Activated CD8-positive, alpha-beta T cell treated with anti-CD3 and anti-CD28 coated beads for 36 hours (primary cell): ENCODE measurements at regions not wholly inside any gene's neighbourhood (a gene's known extent, or its start where the extent isn't known, plus 50 kb on each side); places are given as distances from the start of the nearest gene placed in this dataset.

Experiments
- ATAC-seq: fragments of 200-7000 bp; cut with Tn5 transposase; one replicate; pipeline ENCODE4 v1.10.0; 2021; ENCODE audit warnings: mild to moderate bottlenecking, moderate library complexity
- CTCF ChIA-PET: fragments of 350-600 bp; sonication (Branson Sonifier 250); formaldehyde crosslinking; loops from one replicate; lab custom pipeline; 2021; ENCODE audit warnings: antibody characterized with exemption; lab: Charles Lee
- POLR2A ChIA-PET: fragments of 350-600 bp; sonication (Branson Sonifier 250); formaldehyde crosslinking; loops from one replicate; lab custom pipeline; 2021; ENCODE audit warnings: antibody characterized with exemption; lab: Charles Lee
- DNase-seq: peaks from one replicate; pipeline ENCODE4 v3.0.0-alpha.2; 2020
- H3K27ac Mint-ChIP-seq: one replicate; pipeline ENCODE4 v1.8.0; 2021; ENCODE audit warnings: mild to moderate bottlenecking, mixed read lengths
- H3K27me3 Mint-ChIP-seq: one replicate; pipeline ENCODE4 v1.8.0; 2021; ENCODE audit warnings: mixed read lengths
- H3K36me3 Mint-ChIP-seq: one replicate; pipeline ENCODE4 v1.8.0; 2021; ENCODE audit warnings: low read depth, mixed read lengths
- H3K4me1 Mint-ChIP-seq: one replicate; pipeline ENCODE4 v1.8.0; 2021; ENCODE audit warnings: low read depth, mixed read lengths
- H3K4me3 Mint-ChIP-seq: one replicate; pipeline ENCODE4 v1.8.0; 2021; ENCODE audit warnings: mild to moderate bottlenecking, moderate library complexity, mixed read lengths
- H3K9me3 Mint-ChIP-seq: one replicate; pipeline ENCODE4 v1.8.0; 2021; ENCODE audit warnings: mixed read lengths
- CTCF ChIP-seq: fragments of 200-600 bp; IDR thresholded peaks from one replicate; pipeline ENCODE4 v1.8.0; 2022; ENCODE audit warnings: antibody characterized with exemption, mild to moderate bottlenecking
- intact Hi-C: fragments of 100-400 bp; cut with micrococcal nuclease; formaldehyde crosslinking; loops from one replicate; pipeline ENCODE4 v1.10.0; 2022

- DNase-seq, result no peak
- Mint-ChIP-seq H3K36me3 (no peaks in the 10 kb centered on the region), H3K4me1 (no peaks in the 10 kb centered on the region), H3K27me3 (peaks cover 7% of the 10 kb centered on the region), H3K27ac (no peak overlapping the region), H3K4me3 (no peak overlapping the region), H3K9me3 (no peaks in the 10 kb centered on the region)
- intact Hi-C loops, result no loop called here
- CTCF ChIA-PET, result interaction anchor here (0.9 to 1.1 kb wide), 2 partner anchors 11 to 20 kb away, joined by 3 read pairs; no protein-coding TSS in a partner anchor
- no peak for ATAC-seq
- POLR2A ChIA-PET, result no interaction called here
- TF ChIP-seq CTCF, result no peak
Observed at GRCh38 chr2:215771241-215771640, 242.1 kb downstream of the MREG start.

- no peaks in the 10 kb centered on the region for H3K9me3 Mint-ChIP-seq
- DNase-seq (no peak), ATAC-seq (no peak)
- intact Hi-C loops, result no loop called here
- TF ChIP-seq CTCF, result no peak
- H3K27ac Mint-ChIP-seq, result no peak overlapping the region
- ChIA-PET POLR2A (no interaction called here), CTCF (interaction anchor here (0.9 to 1.1 kb wide), 2 partner anchors 11 to 20 kb away, joined by 3 read pairs; no protein-coding TSS in a partner anchor)
- peaks cover 6% of the 10 kb centered on the region for H3K27me3 Mint-ChIP-seq
- no peaks in the 10 kb centered on the region for H3K4me1 Mint-ChIP-seq
- H3K36me3 Mint-ChIP-seq, result no peaks in the 10 kb centered on the region
- no peak overlapping the region for H3K4me3 Mint-ChIP-seq
Observed at GRCh38 chr2:215770668-215771067, 242.7 kb downstream of the MREG start.

- no peak for TF ChIP-seq CTCF
- no peak for DNase-seq
- Mint-ChIP-seq H3K9me3 (no peaks in the 10 kb centered on the region), H3K4me1 (no peaks in the 10 kb centered on the region), H3K36me3 (no peaks in the 10 kb centered on the region), H3K27ac (no peak overlapping the region), H3K27me3 (peaks cover 3% of the 10 kb centered on the region), H3K4me3 (no peak overlapping the region)
- POLR2A ChIA-PET, result interaction anchor here (0.7 kb wide), 1 partner anchor 37 kb away, joined by 3 read pairs; no protein-coding TSS in a partner anchor
- CTCF ChIA-PET, result no interaction called here
- intact Hi-C loops, result no loop called here
- no peak for ATAC-seq
Observed at GRCh38 chr2:215769246-215769645, 244.1 kb downstream of the MREG start.

DNA sequence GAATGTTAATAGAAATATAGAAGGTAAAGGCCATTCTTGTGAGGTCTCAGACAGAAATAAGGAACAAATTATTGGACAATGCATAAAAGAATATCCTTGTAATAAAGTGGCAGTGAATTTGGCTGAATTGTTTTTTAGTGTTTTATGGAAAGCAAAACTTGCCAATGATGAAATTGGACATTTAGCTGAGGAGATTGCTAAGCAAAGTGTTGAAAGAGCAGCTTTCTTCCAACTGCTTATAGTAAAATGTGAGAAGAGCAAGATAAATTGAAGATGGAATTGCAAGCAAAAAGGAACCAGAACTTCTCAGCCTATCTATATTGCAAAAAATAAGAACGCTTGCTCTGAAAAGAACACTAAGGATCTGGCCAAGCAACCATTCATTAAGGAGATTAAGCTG lies 245.7 kb downstream of the MREG start:
- Mint-ChIP-seq H3K9me3 (no peaks in the 10 kb centered on the region), H3K4me3 (no peak overlapping the region), H3K4me1 (no peaks in the 10 kb centered on the region), H3K27ac (no peak overlapping the region), H3K27me3 (peaks cover 2% of the 10 kb centered on the region), H3K36me3 (no peaks in the 10 kb centered on the region)
- ChIA-PET CTCF (interaction anchor here (2.0 kb wide), 1 partner anchor 163 kb away, joined by 4 read pairs; no protein-coding TSS in a partner anchor), POLR2A (no interaction called here)
- ATAC-seq (no peak), DNase-seq (no peak)
- no peak for TF ChIP-seq CTCF
- intact Hi-C loops, result no loop called here

DNA sequence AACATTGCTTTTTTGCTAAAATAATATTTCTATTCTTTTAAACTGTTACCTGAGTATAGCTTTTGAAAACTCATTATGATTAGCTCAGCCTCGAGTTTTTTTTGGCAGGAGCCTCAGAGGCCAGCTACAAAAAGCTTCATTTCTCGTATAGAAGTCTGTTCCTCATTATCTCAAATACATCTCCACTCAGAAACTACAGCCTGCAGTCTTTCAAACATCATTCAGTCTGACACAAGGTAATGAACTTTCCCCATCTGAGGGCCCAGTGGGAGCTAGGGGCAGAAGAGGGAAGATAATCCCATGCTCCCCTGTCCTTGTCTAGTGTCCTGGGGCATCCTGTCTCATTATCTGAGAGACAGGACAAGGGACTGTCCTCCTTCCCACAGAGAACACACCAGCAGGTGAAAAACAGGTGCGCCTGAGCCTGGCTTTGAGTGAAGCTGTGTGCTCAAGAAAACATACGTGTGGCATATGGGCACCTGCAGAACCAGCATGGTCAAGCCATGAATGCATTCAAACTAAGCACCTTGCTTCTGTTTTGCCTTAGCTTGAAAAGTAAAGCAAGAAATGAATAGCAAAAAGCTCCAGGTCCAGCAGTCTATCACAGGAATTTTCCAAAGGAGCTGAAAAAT lies 247.5 kb downstream of the MREG start:
- intact Hi-C loops, result no loop called here
- ATAC-seq, result no peak
- Mint-ChIP-seq H3K4me3 (no peak overlapping the region), H3K4me1 (no peaks in the 10 kb centered on the region), H3K27me3 (peaks cover 2% of the 10 kb centered on the region), H3K9me3 (peaks cover 2% of the 10 kb centered on the region), H3K27ac (no peak overlapping the region), H3K36me3 (no peaks in the 10 kb centered on the region)
- POLR2A ChIA-PET, result interaction anchor here (1.4 kb wide), 1 partner anchor 17 kb away, joined by 3 read pairs; no protein-coding TSS in a partner anchor
- DNase-seq, result no peak
- CTCF ChIA-PET, result interaction anchor here (1.1 to 2.0 kb wide), 3 partner anchors 11 to 165 kb away, joined by 3 to 4 read pairs (median 3); no protein-coding TSS in a partner anchor
- no peak for TF ChIP-seq CTCF
